ENCODE measurements at regions not wholly inside any gene's neighbourhood (a gene's known extent, or its start where the extent isn't known, plus 50 kb on each side); places are given as distances from the start of the nearest gene placed in this dataset.

DNA sequence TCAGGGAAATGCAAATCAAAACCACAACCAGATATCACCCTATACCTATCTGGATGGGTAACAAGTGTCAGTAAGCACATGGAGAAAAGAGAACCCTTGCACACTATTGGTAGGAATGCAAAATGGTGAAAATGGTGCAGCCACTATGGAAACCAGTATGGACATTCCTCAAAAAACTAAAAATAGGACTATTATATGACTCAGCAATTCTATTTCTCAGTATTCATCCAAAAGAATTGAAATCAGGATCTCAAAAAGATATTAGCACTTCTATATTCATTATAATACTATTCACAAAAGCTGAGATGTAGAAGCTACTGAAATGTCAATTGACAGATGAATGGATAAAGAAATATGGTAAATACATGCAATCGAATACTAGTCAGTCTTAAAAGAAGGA, 491.1 kb upstream of the MYT1L start:
- Mint-ChIP-seq H3K27me3 (ENCODE audit: low read depth) (peaks cover 15% of the 10 kb centered on the region), H3K4me3 (no peak overlapping the region), H3K4me1 (no peaks in the 10 kb centered on the region), H3K27ac (ENCODE audit: unreplicated experiment) (no peak overlapping the region), H3K36me3 (ENCODE audit: low read depth) (no peaks in the 10 kb centered on the region), H3K9me3 (peaks cover 12% of the 10 kb centered on the region)
- DNase-seq (ENCODE audit: low read depth, low spot score) = no peak
- TF ChIP-seq, protein P1, sequence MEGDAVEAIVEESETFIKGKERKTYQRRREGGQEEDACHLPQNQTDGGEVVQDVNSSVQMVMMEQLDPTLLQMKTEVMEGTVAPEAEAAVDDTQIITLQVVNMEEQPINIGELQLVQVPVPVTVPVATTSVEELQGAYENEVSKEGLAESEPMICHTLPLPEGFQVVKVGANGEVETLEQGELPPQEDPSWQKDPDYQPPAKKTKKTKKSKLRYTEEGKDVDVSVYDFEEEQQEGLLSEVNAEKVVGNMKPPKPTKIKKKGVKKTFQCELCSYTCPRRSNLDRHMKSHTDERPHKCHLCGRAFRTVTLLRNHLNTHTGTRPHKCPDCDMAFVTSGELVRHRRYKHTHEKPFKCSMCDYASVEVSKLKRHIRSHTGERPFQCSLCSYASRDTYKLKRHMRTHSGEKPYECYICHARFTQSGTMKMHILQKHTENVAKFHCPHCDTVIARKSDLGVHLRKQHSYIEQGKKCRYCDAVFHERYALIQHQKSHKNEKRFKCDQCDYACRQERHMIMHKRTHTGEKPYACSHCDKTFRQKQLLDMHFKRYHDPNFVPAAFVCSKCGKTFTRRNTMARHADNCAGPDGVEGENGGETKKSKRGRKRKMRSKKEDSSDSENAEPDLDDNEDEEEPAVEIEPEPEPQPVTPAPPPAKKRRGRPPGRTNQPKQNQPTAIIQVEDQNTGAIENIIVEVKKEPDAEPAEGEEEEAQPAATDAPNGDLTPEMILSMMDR (conservative IDR thresholded peaks at IDR 0.05) = no peak

DNA sequence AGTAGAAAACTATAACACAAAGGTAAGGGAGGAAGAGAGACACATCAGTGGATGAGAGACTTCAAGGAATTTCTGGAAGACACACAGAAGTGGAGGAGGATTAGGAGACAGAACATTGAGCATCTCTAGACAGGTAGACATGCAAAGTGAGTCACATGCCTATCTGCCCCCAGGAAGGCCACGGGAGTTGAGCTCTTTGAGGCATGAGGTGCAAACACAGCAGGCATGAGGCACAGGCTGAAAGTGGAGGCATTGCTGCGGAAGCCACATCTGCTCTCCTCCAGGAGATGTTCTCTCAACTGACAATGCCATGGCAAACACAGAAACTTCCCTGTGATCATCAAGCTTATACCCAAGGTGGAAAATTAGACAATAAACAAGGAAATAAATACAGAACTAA, 481.6 kb upstream of the MYT1L start:
- no peak overlapping the region for H3K4me3 Mint-ChIP-seq
- H3K27me3 Mint-ChIP-seq (ENCODE audit: low read depth) = peaks cover 2% of the 10 kb centered on the region
- H3K27ac Mint-ChIP-seq (ENCODE audit: unreplicated experiment) = no peak overlapping the region
- H3K4me1 Mint-ChIP-seq = no peaks in the 10 kb centered on the region
- peaks cover 3% of the 10 kb centered on the region for H3K36me3 Mint-ChIP-seq (ENCODE audit: low read depth)
- TF ChIP-seq, protein P1 (conservative IDR thresholded peaks at IDR 0.05) = no peak
- DNase-seq (ENCODE audit: low read depth, low spot score) = no peak
- peaks cover 8% of the 10 kb centered on the region for H3K9me3 Mint-ChIP-seq

DNA sequence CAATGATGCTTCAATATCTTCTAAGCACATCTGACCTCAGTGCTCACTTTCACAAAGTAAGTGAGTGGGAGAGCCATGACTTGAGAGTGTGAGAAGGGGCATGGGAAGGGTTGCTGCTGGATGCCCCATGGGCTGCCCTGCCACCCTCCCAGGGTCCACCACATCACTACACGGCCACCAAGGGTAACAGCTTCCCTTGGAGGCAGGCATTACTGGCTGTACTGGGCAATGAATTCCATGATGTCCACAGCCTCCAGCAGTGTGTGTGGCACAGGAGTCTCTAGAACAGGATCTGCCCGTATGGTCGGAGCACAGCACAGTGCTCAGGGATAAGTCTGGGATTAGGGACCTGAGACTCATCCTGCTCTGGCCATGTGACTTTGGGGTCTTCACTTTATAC, 481.0 kb upstream of the MYT1L start:
- Mint-ChIP-seq H3K36me3 (ENCODE audit: low read depth) (peaks cover 3% of the 10 kb centered on the region), H3K27me3 (ENCODE audit: low read depth) (no peaks in the 10 kb centered on the region), H3K9me3 (peaks cover 8% of the 10 kb centered on the region), H3K4me3 (no peak overlapping the region), H3K4me1 (no peaks in the 10 kb centered on the region), H3K27ac (ENCODE audit: unreplicated experiment) (no peak overlapping the region)
- TF ChIP-seq, protein P1 (conservative IDR thresholded peaks at IDR 0.05) = no peak
- DNase-seq (ENCODE audit: low read depth, low spot score) = no peak

DNA sequence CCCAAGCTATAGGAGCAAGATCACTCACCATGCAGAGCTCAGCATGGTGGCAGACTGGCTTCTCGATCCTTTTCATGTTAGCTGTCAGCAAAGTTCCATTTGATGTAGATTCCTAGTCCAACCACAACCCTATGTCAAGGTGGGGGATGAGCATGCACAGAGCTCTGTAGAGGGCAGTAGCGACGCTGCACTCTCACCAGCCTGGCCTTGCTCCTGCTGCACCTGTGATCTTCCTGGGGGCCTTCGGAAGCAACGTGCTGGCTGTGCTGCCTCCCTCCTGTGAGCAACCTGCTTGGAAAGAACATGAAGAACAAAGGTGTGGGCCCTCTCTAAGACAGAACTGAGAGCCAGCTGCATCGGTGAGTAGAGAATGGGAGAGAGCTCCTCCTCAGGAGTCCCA, 479.4 kb upstream of the MYT1L start:
- Mint-ChIP-seq H3K9me3 (peaks cover 3% of the 10 kb centered on the region), H3K36me3 (ENCODE audit: low read depth) (no peaks in the 10 kb centered on the region), H3K4me3 (no peak overlapping the region), H3K27ac (ENCODE audit: unreplicated experiment) (no peak overlapping the region), H3K4me1 (no peaks in the 10 kb centered on the region), H3K27me3 (ENCODE audit: low read depth) (no peaks in the 10 kb centered on the region)
- no peak for DNase-seq (ENCODE audit: low read depth, low spot score)
- TF ChIP-seq, protein P1 (conservative IDR thresholded peaks at IDR 0.05) = no peak

DNA sequence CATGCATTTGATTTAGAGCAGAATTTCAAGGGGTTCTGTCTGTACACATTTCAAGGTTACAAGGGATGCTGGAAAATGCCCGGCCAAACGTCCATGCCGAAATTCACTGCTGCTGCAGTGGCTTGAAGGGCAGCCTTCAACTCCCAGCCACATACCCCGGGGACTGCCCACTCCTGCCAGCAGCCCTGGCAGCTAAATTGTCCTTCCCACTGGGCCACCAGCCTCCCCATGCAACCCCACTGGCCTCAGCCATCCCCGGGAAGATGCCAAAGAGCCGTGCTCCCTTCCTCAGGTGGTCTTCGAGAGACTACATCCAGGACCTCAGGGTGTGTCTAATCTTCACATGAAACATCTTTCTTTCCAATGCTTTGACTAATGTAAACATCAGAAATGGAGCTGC, 478.7 kb upstream of the MYT1L start:
- Mint-ChIP-seq H3K27ac (ENCODE audit: unreplicated experiment) (no peak overlapping the region), H3K36me3 (ENCODE audit: low read depth) (no peaks in the 10 kb centered on the region), H3K9me3 (peaks cover 3% of the 10 kb centered on the region), H3K4me1 (no peaks in the 10 kb centered on the region), H3K4me3 (no peak overlapping the region), H3K27me3 (ENCODE audit: low read depth) (no peaks in the 10 kb centered on the region)
- no peak for DNase-seq (ENCODE audit: low read depth, low spot score)
- TF ChIP-seq, protein P1 (conservative IDR thresholded peaks at IDR 0.05) = no peak

DNA sequence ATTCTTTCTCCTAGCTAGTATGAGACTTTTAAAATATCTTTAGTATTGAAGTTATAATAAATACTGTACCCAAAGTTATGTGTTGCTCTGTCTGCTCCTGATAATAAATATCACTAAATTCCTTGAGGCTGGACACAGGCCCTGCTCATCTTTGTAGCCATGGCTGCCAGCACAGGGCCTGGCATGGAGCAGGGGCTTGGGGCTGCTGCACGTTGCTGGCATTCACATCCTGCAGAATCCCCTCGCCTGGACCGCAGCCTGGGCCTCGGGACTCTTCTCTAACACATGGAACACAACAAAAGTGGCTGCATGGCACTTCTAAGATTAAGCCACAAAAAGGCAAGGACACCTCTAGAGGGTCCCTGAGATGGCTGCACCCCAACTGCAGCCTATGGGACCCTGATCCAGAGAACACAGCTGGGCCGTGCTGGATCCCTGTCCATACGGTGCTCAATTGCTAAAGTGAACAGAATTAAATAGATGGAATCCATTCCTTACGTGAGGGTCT, 477.5 kb upstream of the MYT1L start:
- Mint-ChIP-seq H3K36me3 (ENCODE audit: low read depth) (no peaks in the 10 kb centered on the region), H3K4me3 (no peak overlapping the region), H3K27me3 (ENCODE audit: low read depth) (no peaks in the 10 kb centered on the region), H3K27ac (ENCODE audit: unreplicated experiment) (no peak overlapping the region), H3K9me3 (peaks cover 3% of the 10 kb centered on the region), H3K4me1 (no peaks in the 10 kb centered on the region)
- TF ChIP-seq, protein P1 (conservative IDR thresholded peaks at IDR 0.05) = no peak
- no peak for DNase-seq (ENCODE audit: low read depth, low spot score)
